B cell (primary cell): ENCODE measurements at regions not wholly inside any gene's neighbourhood (a gene's known extent, or its start where the extent isn't known, plus 50 kb on each side); places are given as distances from the start of the nearest gene placed in this dataset.

Source experiments
- ATAC-seq: fragments of 200-7000 bp; cut with Tn5 transposase; one replicate; pipeline ENCODE4 v1.10.0; 2021; ENCODE audit warnings: low read depth, mild to moderate bottlenecking, moderate number of reproducible peaks, moderate library complexity
- CTCF ChIA-PET: fragments of 350-600 bp; sonication (Branson Sonifier 250); formaldehyde crosslinking; loops from one replicate; lab custom pipeline; 2021; ENCODE audit warnings: antibody characterized with exemption, inconsistent platforms; lab: Charles Lee
- POLR2A ChIA-PET: fragments of 350-600 bp; sonication (Branson Sonifier 250); formaldehyde crosslinking; loops from one replicate; lab custom pipeline; 2021; ENCODE audit warnings: antibody characterized with exemption; lab: Charles Lee
- DNase-seq: peaks from one replicate; pipeline ENCODE4 v3.0.0; 2013
- H2AFZ ChIP-seq: 2 replicates; pipeline ENCODE4 v1.6.1; 2012; ENCODE audit warnings: mild to moderate bottlenecking, low read depth, low read length; ENCODE audit not compliant: insufficient read depth, poor library complexity, severe bottlenecking
- H3K27ac ChIP-seq, 2 donors: 1 replicate in 1 of 2; 2 replicates in 1 of 2; pipeline ENCODE4 v1.5.1; 2012 to 2013; ENCODE audit warnings: low read length in 2 of 2, mild to moderate bottlenecking in 2 of 2, moderate library complexity in 1 of 2
- H3K27me3 ChIP-seq, 4 experiments: fragments of 200-600 bp in 1 of 4; sonication (generic) in 1 of 4; replicated peaks in 1 of 4; 1 replicate in 2 of 4; 2 replicates in 2 of 4; pipeline versions ENCODE4 v1.6.1 to v1.7.0; 2013 to 2016; ENCODE audit warnings: low read length in 3 of 4, mild to moderate bottlenecking in 2 of 4, mixed read lengths in 1 of 4, moderate library complexity in 1 of 4; ENCODE audit not compliant: insufficient read depth in 4 of 4, control insufficient read depth in 3 of 4; ENCODE audit errors: control extremely low read depth in 1 of 4
- H3K36me3 ChIP-seq, 2 experiments: replicated peaks in 1 of 2; 1 replicate in 1 of 2; 2 replicates in 1 of 2; pipeline versions ENCODE4 v1.6.1 to v1.7.1; 2013; ENCODE audit warnings: low read length in 1 of 2; ENCODE audit not compliant: insufficient read depth in 2 of 2, control insufficient read depth in 1 of 2; ENCODE audit errors: control extremely low read depth in 1 of 2, extremely low read depth in 1 of 2
- H3K4me1 ChIP-seq, 2 donors: fragments of 200-600 bp in 1 of 2; sonication (generic) in 1 of 2; 1 replicate in 1 of 2; 2 replicates in 1 of 2; pipeline versions ENCODE4 v1.5.1 to v1.6.1; 2013 to 2017; ENCODE audit warnings: low read length in 2 of 2; ENCODE audit not compliant: control insufficient read depth in 2 of 2, insufficient read depth in 2 of 2
- H3K4me2 ChIP-seq: replicated peaks from 2 replicates; pipeline ENCODE3; 2012; ENCODE audit warnings: mild to moderate bottlenecking, low read depth, low read length; ENCODE audit not compliant: poor library complexity, severe bottlenecking
- H3K4me3 ChIP-seq, 5 experiments: fragments of 200-600 bp in 1 of 5; sonication (generic) in 1 of 5; 1 replicate in 3 of 5; 2 replicates in 2 of 5; pipeline versions ENCODE4 v1.5.1 to v1.7.0; 2011 to 2016; ENCODE audit warnings: low read length in 4 of 5, mild to moderate bottlenecking in 4 of 5, low read depth in 2 of 5, control low read depth in 1 of 5, moderate library complexity in 1 of 5; ENCODE audit not compliant: insufficient read depth in 1 of 5; ENCODE audit errors: control extremely low read depth in 1 of 5, extremely low read depth in 1 of 5
- H3K79me2 ChIP-seq: fragments of 200-600 bp; sonication (generic); one replicate; pipeline ENCODE4 v1.6.0; 2016; ENCODE audit warnings: low read length; ENCODE audit not compliant: control insufficient read depth, insufficient read depth
- H3K9ac ChIP-seq: fragments of 200-600 bp; sonication (generic); 2 replicates; pipeline ENCODE4 v1.6.1; 2017; ENCODE audit warnings: mild to moderate bottlenecking, low read length, moderate library complexity
- H3K9me3 ChIP-seq, 3 donors: one replicate each; pipeline versions ENCODE4 v1.6.1 to v1.7.1; 2013; ENCODE audit warnings: low read length in 2 of 3; ENCODE audit not compliant: control insufficient read depth in 2 of 3, insufficient read depth in 1 of 3; ENCODE audit errors: control extremely low read depth in 1 of 3
- H4K20me1 ChIP-seq: 2 replicates; pipeline ENCODE4 v1.6.0; 2012; ENCODE audit warnings: mild to moderate bottlenecking, low read length; ENCODE audit not compliant: insufficient read depth, control insufficient read depth, poor library complexity, severe bottlenecking
- H3K27ac Mint-ChIP-seq: one replicate; pipeline ENCODE4 v1.8.0; 2021; ENCODE audit warnings: mixed read lengths
- H3K27me3 Mint-ChIP-seq: one replicate; pipeline ENCODE4 v1.8.0; 2021; ENCODE audit warnings: mixed read lengths
- H3K4me1 Mint-ChIP-seq: one replicate; pipeline ENCODE4 v1.8.0; 2021; ENCODE audit warnings: mixed read lengths
- H3K4me3 Mint-ChIP-seq: one replicate; pipeline ENCODE4 v1.8.0; 2021; ENCODE audit warnings: mixed read lengths
- H3K9me3 Mint-ChIP-seq: one replicate; pipeline ENCODE4 v1.8.0; 2022; ENCODE audit warnings: mixed read lengths; ENCODE audit not compliant: insufficient read depth
- EZH2 ChIP-seq: IDR thresholded peaks from 2 replicates; pipeline ENCODE4 v1.6.1; 2012; ENCODE audit warnings: borderline replicate concordance, low read depth, mild to moderate bottlenecking, moderate library complexity, low read length; ENCODE audit not compliant: insufficient read depth, poor library complexity, severe bottlenecking
- WGBS: methylation state at CpG from one replicate; pipeline ENCODE4 v1.1.5; 2013; ENCODE audit warnings: missing lambda C conversion rate; ENCODE audit not compliant: insufficient coverage; 5-methylcytosine and 5-hydroxymethylcytosine counted together
- intact Hi-C: fragments of 100-400 bp; cut with micrococcal nuclease; formaldehyde crosslinking; loops from one replicate; pipeline ENCODE4 v1.10.0; 2022
- TF ChIP-seq, protein P1 (sequence below): fragments of 200-600 bp; IDR thresholded peaks from one replicate; pipeline ENCODE4 v1.8.0; 2022; ENCODE audit warnings: antibody characterized with exemption, mild to moderate bottlenecking

GRCh38 chr6:87979737-87980136 is 67.9 kb upstream of the SPACA1 start:
- Histone ChIP-seq H3K79me2 (no peaks in the 10 kb centered on the region), H2AFZ (no peak overlapping the region), H3K9ac (no peak overlapping the region), H3K9me3 (no peaks in the 10 kb centered on the region), H3K36me3 (no peaks in the 10 kb centered on the region), H3K4me2 (no peak overlapping the region), H3K4me1 (no peaks in the 10 kb centered on the region), H3K4me3 (no peak overlapping the region), H3K27me3 (peaks cover 0 to 5% (median 2%) of the 10 kb centered on the region in 4 experiments), H4K20me1 (no peaks in the 10 kb centered on the region), H3K27ac (no peak overlapping the region)
- Mint-ChIP-seq H3K4me3 (no peak overlapping the region), H3K4me1 (no peaks in the 10 kb centered on the region), H3K27ac (no peak overlapping the region), H3K9me3 (no peaks in the 10 kb centered on the region), H3K27me3 (peaks cover 28% of the 10 kb centered on the region)
- TF ChIP-seq, protein P1, sequence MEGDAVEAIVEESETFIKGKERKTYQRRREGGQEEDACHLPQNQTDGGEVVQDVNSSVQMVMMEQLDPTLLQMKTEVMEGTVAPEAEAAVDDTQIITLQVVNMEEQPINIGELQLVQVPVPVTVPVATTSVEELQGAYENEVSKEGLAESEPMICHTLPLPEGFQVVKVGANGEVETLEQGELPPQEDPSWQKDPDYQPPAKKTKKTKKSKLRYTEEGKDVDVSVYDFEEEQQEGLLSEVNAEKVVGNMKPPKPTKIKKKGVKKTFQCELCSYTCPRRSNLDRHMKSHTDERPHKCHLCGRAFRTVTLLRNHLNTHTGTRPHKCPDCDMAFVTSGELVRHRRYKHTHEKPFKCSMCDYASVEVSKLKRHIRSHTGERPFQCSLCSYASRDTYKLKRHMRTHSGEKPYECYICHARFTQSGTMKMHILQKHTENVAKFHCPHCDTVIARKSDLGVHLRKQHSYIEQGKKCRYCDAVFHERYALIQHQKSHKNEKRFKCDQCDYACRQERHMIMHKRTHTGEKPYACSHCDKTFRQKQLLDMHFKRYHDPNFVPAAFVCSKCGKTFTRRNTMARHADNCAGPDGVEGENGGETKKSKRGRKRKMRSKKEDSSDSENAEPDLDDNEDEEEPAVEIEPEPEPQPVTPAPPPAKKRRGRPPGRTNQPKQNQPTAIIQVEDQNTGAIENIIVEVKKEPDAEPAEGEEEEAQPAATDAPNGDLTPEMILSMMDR = no peak
- TF ChIP-seq EZH2 = no peak
- no peak for ATAC-seq
- DNase-seq = no peak
- WGBS = no CpG with 5 or more reads among the region's 4 CpGs
- ChIA-PET CTCF (no interaction called here), POLR2A (no interaction called here)
- intact Hi-C loops = no loop called here

- WGBS = no CpG with 5 or more reads among the region's 3 CpGs
- Mint-ChIP-seq H3K4me1 (no peaks in the 10 kb centered on the region), H3K9me3 (peaks cover 6% of the 10 kb centered on the region), H3K27me3 (peaks cover 28% of the 10 kb centered on the region), H3K27ac (no peak overlapping the region), H3K4me3 (no peak overlapping the region)
- no peak for DNase-seq
- no peaks in the 10 kb centered on the region for H3K9me3 ChIP-seq
- no peak for TF ChIP-seq EZH2
- TF ChIP-seq, protein P1 = no peak
- no peak overlapping the region for H3K27ac ChIP-seq
- H2AFZ ChIP-seq = no peak overlapping the region
- no peak overlapping the region for H3K9ac ChIP-seq
- H3K27me3 ChIP-seq = peaks cover 0 to 5% (median 2%) of the 10 kb centered on the region in 4 experiments
- intact Hi-C loops = no loop called here
- ChIA-PET POLR2A (no interaction called here), CTCF (no interaction called here)
- no peak overlapping the region for H3K4me3 ChIP-seq
- H3K36me3 ChIP-seq = no peaks in the 10 kb centered on the region
- no peaks in the 10 kb centered on the region for H3K79me2 ChIP-seq
- H4K20me1 ChIP-seq = no peaks in the 10 kb centered on the region
- no peaks in the 10 kb centered on the region for H3K4me1 ChIP-seq
- ATAC-seq = no peak
- H3K4me2 ChIP-seq = no peak overlapping the region
Measured at GRCh38 chr6:87976616-87977015, 71.0 kb upstream of the SPACA1 start.
